KG1 (cell line): ENCODE measurements at regions not wholly inside any gene's neighbourhood (a gene's known extent, or its start where the extent isn't known, plus 50 kb on each side); places are given as distances from the start of the nearest gene placed in this dataset.

Experiments
- DNase-seq: peaks from one replicate; lab custom pipeline; 2025; lab: John Stamatoyannopoulos, UW

GRCh38 chr15:70505936-70506912 lies 257.1 kb downstream of the UACA start:
- DNase-seq: no peak

GRCh38 chr15:70505411-70505919 lies 257.9 kb downstream of the UACA start:
- peak; percentile 27 for DNase-seq

GRCh38 chr15:70504988-70505387 lies 258.4 kb downstream of the UACA start:
- DNase-seq: no peak

- DNase-seq: peak; percentile 56
Measured at GRCh38 chr15:70504299-70504951, 258.9 kb downstream of the UACA start.

- no peak for DNase-seq
Measured at GRCh38 chr15:70503798-70504298, 259.5 kb downstream of the UACA start.

GRCh38 chr15:70503073-70503745 lies 260.1 kb downstream of the UACA start:
- no peak for DNase-seq

- no peak for DNase-seq
Measured at GRCh38 chr15:70502529-70502928, 260.8 kb downstream of the UACA start.

GRCh38 chr15:70501849-70502248 lies 261.5 kb downstream of the UACA start:
- no peak for DNase-seq

- DNase-seq: no peak
Measured at GRCh38 chr15:70501121-70501727, 262.1 kb downstream of the UACA start.

GRCh38 chr15:70499791-70500190 lies 263.6 kb downstream of the UACA start:
- no peak for DNase-seq

- no peak for DNase-seq
Measured at GRCh38 chr15:70498096-70498626, 265.2 kb downstream of the UACA start.

- DNase-seq: no peak
Measured at GRCh38 chr15:70497661-70498060, 265.7 kb downstream of the UACA start.

- DNase-seq: no peak
Measured at GRCh38 chr15:70495991-70496599, 267.3 kb downstream of the UACA start.

- no peak for DNase-seq
Measured at GRCh38 chr15:70494852-70495571, 268.3 kb downstream of the UACA start.

GRCh38 chr15:70494517-70494851 lies 268.9 kb downstream of the UACA start:
- DNase-seq: no peak

- DNase-seq: no peak
Measured at GRCh38 chr15:70493787-70494516, 269.4 kb downstream of the UACA start.

- no peak for DNase-seq
Measured at GRCh38 chr15:70493376-70493775, 270.0 kb downstream of the UACA start.

- DNase-seq: peak; percentile 84
Measured at GRCh38 chr15:70492240-70493177, 270.8 kb downstream of the UACA start.

- no peak for DNase-seq
Measured at GRCh38 chr15:70491641-70492040, 271.7 kb downstream of the UACA start.
